ENCODE measurements at regions not wholly inside any gene's neighbourhood (a gene's known extent, or its start where the extent isn't known, plus 50 kb on each side); places are given as distances from the start of the nearest gene placed in this dataset.

DNA sequence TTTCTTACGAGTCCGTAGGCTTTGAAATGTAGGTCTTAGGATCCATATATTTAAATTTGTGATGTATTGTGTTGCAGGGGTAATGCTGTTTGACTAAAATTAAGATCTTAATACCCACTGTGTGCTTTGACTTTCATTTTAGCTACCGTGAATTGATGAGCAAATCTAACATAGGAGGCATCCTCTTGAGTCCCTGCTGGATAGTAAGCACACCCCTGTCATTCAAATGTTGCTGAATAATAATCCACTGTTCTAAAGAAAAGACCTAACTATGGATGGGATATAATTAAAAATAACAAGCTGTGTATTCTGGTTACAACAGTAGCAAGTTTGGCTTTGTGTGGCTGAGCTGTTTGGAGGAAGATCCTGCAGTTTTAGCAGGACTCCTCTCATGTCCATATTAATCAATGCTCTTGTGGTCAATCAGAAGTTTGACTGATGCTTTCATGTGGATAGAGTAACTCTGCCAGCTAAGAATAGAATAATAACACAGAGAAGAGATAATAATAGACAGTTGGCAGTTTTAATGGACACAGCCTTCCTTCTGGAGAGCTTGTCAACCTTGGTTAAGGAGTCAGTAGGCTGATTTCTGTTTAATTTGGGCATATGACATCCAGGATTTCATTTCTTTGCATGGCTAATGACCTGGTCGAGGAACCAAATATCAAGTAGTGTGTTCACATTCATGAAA lies 148.1 kb upstream of the MIS18BP1 start:
- no peak overlapping the region for H3K27ac Mint-ChIP-seq (ENCODE audit: unreplicated experiment)
- BruUV-seq (replicated peaks), result no TSS peak
- CTCF ChIA-PET, result no interaction called here
- TF ChIP-seq, protein P1, sequence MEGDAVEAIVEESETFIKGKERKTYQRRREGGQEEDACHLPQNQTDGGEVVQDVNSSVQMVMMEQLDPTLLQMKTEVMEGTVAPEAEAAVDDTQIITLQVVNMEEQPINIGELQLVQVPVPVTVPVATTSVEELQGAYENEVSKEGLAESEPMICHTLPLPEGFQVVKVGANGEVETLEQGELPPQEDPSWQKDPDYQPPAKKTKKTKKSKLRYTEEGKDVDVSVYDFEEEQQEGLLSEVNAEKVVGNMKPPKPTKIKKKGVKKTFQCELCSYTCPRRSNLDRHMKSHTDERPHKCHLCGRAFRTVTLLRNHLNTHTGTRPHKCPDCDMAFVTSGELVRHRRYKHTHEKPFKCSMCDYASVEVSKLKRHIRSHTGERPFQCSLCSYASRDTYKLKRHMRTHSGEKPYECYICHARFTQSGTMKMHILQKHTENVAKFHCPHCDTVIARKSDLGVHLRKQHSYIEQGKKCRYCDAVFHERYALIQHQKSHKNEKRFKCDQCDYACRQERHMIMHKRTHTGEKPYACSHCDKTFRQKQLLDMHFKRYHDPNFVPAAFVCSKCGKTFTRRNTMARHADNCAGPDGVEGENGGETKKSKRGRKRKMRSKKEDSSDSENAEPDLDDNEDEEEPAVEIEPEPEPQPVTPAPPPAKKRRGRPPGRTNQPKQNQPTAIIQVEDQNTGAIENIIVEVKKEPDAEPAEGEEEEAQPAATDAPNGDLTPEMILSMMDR (IDR thresholded peaks at IDR 0.05; ENCODE audit: unreplicated experiment), result no peak
- peaks cover 2% of the 10 kb centered on the region for H3K9me3 Mint-ChIP-seq (ENCODE audit: low read depth, unreplicated experiment)
- no peak overlapping the region for H3K4me3 Mint-ChIP-seq (ENCODE audit: low read depth, unreplicated experiment)
- H3K36me3 Mint-ChIP-seq (ENCODE audit: insufficient read depth, unreplicated experiment), result no peaks in the 10 kb centered on the region
- intact Hi-C loops (cut with micrococcal nuclease; ENCODE audit: unreplicated experiment), result no loop called here
- DNase-seq, result no peak
- no peaks in the 10 kb centered on the region for H3K4me1 Mint-ChIP-seq (ENCODE audit: low read depth, unreplicated experiment)
- no peaks in the 10 kb centered on the region for H3K27me3 Mint-ChIP-seq (ENCODE audit: unreplicated experiment)

DNA sequence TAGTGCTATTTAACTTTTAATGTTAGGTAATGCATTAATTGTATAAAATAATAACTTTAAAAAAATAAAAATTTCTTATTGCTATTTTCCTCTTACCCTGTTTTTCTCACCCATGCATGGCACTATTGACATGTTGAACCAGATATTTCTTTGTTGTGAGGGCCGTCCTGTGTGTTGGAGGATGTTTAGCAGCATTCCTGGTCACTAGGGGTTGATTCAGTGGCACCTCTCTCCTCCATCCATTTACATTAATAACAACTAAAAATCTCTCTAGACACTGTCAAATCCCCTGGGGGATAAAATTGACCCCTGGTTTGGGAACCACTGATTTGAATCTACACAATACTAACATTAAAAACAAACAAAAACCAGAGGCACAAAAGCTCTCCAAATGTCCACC lies 147.5 kb upstream of the MIS18BP1 start:
- CTCF ChIA-PET, result no interaction called here
- no peak overlapping the region for H3K4me3 Mint-ChIP-seq (ENCODE audit: low read depth, unreplicated experiment)
- no peaks in the 10 kb centered on the region for H3K27me3 Mint-ChIP-seq (ENCODE audit: unreplicated experiment)
- H3K9me3 Mint-ChIP-seq (ENCODE audit: low read depth, unreplicated experiment), result peaks cover 2% of the 10 kb centered on the region
- intact Hi-C loops (cut with micrococcal nuclease; ENCODE audit: unreplicated experiment), result no loop called here
- H3K4me1 Mint-ChIP-seq (ENCODE audit: low read depth, unreplicated experiment), result no peaks in the 10 kb centered on the region
- BruUV-seq (replicated peaks), result no TSS peak
- no peaks in the 10 kb centered on the region for H3K36me3 Mint-ChIP-seq (ENCODE audit: insufficient read depth, unreplicated experiment)
- TF ChIP-seq, protein P1 (IDR thresholded peaks at IDR 0.05; ENCODE audit: unreplicated experiment), result no peak
- DNase-seq, result no peak
- H3K27ac Mint-ChIP-seq (ENCODE audit: unreplicated experiment), result no peak overlapping the region

DNA sequence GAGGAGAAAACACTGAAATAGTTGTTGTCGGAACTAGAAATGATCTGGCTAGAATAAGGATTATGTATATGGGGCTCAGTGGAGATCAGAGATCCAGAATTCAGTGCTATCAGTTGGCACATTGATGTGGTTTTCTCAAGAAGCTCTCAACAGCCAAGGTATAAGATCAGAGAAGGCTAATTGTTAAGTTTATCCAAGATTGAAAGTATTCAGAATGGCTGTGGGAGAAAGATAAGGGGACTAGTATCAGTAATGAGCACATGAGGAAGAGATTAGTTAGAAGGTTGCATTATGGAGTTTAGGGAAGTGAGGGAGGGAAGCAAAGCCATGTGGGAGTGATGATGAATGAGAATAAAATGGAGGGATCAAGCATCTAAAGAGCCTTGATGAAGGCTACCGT lies 128.1 kb upstream of the MIS18BP1 start:
- no peaks in the 10 kb centered on the region for H3K27me3 Mint-ChIP-seq (ENCODE audit: unreplicated experiment)
- no TSS peak for BruUV-seq (replicated peaks)
- H3K36me3 Mint-ChIP-seq (ENCODE audit: insufficient read depth, unreplicated experiment), result no peaks in the 10 kb centered on the region
- DNase-seq, result no peak
- H3K4me1 Mint-ChIP-seq (ENCODE audit: low read depth, unreplicated experiment), result no peaks in the 10 kb centered on the region
- intact Hi-C loops (cut with micrococcal nuclease; ENCODE audit: unreplicated experiment), result no loop called here
- no peak overlapping the region for H3K27ac Mint-ChIP-seq (ENCODE audit: unreplicated experiment)
- TF ChIP-seq, protein P1 (IDR thresholded peaks at IDR 0.05; ENCODE audit: unreplicated experiment), result no peak
- no peak overlapping the region for H3K4me3 Mint-ChIP-seq (ENCODE audit: low read depth, unreplicated experiment)
- CTCF ChIA-PET, result no interaction called here
- no peaks in the 10 kb centered on the region for H3K9me3 Mint-ChIP-seq (ENCODE audit: low read depth, unreplicated experiment)

DNA sequence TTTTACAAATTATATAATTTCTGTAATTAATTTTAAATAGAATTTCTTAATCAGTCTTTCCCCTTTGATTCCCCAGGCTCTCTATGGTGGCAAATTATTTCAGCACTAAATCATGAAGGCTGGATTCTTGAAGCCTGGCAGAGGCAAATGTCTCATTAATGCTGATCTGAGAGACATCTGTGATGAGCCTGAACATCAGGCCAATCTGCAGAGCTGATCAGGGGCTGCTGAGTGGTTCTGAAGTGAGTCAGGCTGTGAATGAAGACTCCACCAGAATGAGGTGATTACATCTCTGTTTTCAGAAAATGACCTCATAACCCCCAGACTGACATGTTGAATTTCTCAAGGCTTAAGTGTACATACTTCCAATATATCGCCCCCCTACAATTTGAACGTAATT lies 124.2 kb upstream of the MIS18BP1 start:
- intact Hi-C loops (cut with micrococcal nuclease; ENCODE audit: unreplicated experiment), result no loop called here
- peaks cover 2% of the 10 kb centered on the region for H3K27me3 Mint-ChIP-seq (ENCODE audit: unreplicated experiment)
- TF ChIP-seq, protein P1 (IDR thresholded peaks at IDR 0.05; ENCODE audit: unreplicated experiment), result no peak
- H3K4me3 Mint-ChIP-seq (ENCODE audit: low read depth, unreplicated experiment), result no peak overlapping the region
- no peak for DNase-seq
- H3K27ac Mint-ChIP-seq (ENCODE audit: unreplicated experiment), result no peak overlapping the region
- CTCF ChIA-PET, result no interaction called here
- BruUV-seq (replicated peaks), result no TSS peak
- no peaks in the 10 kb centered on the region for H3K36me3 Mint-ChIP-seq (ENCODE audit: insufficient read depth, unreplicated experiment)
- H3K4me1 Mint-ChIP-seq (ENCODE audit: low read depth, unreplicated experiment), result no peaks in the 10 kb centered on the region
- H3K9me3 Mint-ChIP-seq (ENCODE audit: low read depth, unreplicated experiment), result no peaks in the 10 kb centered on the region

Data from Calu3 (cell line).